Endodermal cell (in vitro differentiated cells): ENCODE measurements at regions not wholly inside any gene's neighbourhood (a gene's known extent, or its start where the extent isn't known, plus 50 kb on each side); places are given as distances from the start of the nearest gene placed in this dataset.

ENCODE experiments used
- DNase-seq: peaks from one replicate; pipeline ENCODE4 v3.0.0-alpha.2; 2017
- H3K27ac ChIP-seq: 2 replicates; pipeline ENCODE4 v1.5.1; 2013; ENCODE audit warnings: mild to moderate bottlenecking, low read depth, low read length, moderate library complexity
- H3K27me3 ChIP-seq: 2 replicates; pipeline ENCODE4 v1.6.1; 2013; ENCODE audit warnings: mild to moderate bottlenecking, low read length, moderate library complexity; ENCODE audit not compliant: insufficient read depth, control insufficient read depth, poor library complexity, severe bottlenecking
- H3K36me3 ChIP-seq: 2 replicates; pipeline ENCODE4 v1.7.0; 2013; ENCODE audit warnings: mild to moderate bottlenecking, low read length, moderate library complexity; ENCODE audit not compliant: control insufficient read depth, insufficient read depth
- H3K4me1 ChIP-seq: one replicate; pipeline ENCODE4 v1.7.0; 2013; ENCODE audit warnings: low read length; ENCODE audit not compliant: control insufficient read depth, insufficient read depth
- H3K4me3 ChIP-seq: 2 replicates; pipeline ENCODE4 v1.5.1; 2013; ENCODE audit warnings: mild to moderate bottlenecking, low read length, moderate library complexity
- H3K9ac ChIP-seq: 2 replicates; pipeline ENCODE4 v1.6.1; 2013; ENCODE audit warnings: mild to moderate bottlenecking, low read length, moderate library complexity; ENCODE audit not compliant: poor library complexity, severe bottlenecking; ENCODE audit errors: extremely low read depth
- H3K9me3 ChIP-seq: 2 replicates; pipeline ENCODE4 v1.6.1; 2013; ENCODE audit warnings: mild to moderate bottlenecking, low read length, moderate library complexity; ENCODE audit not compliant: control insufficient read depth
- H3K27ac Mint-ChIP-seq: 2 replicates; pipeline ENCODE4 v1.8.0; 2020; ENCODE audit warnings: mixed read lengths
- H3K27me3 Mint-ChIP-seq: 2 replicates; pipeline ENCODE4 v1.8.0; 2021; ENCODE audit warnings: mild to moderate bottlenecking, mixed read lengths; ENCODE audit not compliant: insufficient read depth
- H3K36me3 Mint-ChIP-seq: 2 replicates; pipeline ENCODE4 v1.8.0; 2020; ENCODE audit warnings: low read depth, mixed read lengths
- H3K4me1 Mint-ChIP-seq: 2 replicates; pipeline ENCODE4 v1.8.0; 2020; ENCODE audit warnings: mixed read lengths
- H3K4me3 Mint-ChIP-seq: 2 replicates; pipeline ENCODE4 v1.8.0; 2020; ENCODE audit warnings: mild to moderate bottlenecking, moderate library complexity, mixed read lengths
- H3K9me3 Mint-ChIP-seq: 2 replicates; pipeline ENCODE4 v1.8.0; 2020; ENCODE audit warnings: mild to moderate bottlenecking, mixed read lengths
- WGBS, 2 experiments: methylation state at CpG; one replicate each; pipeline versions ENCODE4 v1.1.5 to v1.1.7; 2013; ENCODE audit warnings: missing lambda C conversion rate in 2 of 2, mixed read lengths in 1 of 2; ENCODE audit not compliant: insufficient coverage in 1 of 2, insufficient read length in 1 of 2; 5-methylcytosine and 5-hydroxymethylcytosine counted together
- TF ChIP-seq, protein P1 (sequence below): fragments of 200-600 bp; sonication (generic); conservative IDR thresholded peaks from 2 replicates; pipeline ENCODE4 v1.5.0; 2021; ENCODE audit warnings: antibody characterized with exemption, mild to moderate bottlenecking

DNA sequence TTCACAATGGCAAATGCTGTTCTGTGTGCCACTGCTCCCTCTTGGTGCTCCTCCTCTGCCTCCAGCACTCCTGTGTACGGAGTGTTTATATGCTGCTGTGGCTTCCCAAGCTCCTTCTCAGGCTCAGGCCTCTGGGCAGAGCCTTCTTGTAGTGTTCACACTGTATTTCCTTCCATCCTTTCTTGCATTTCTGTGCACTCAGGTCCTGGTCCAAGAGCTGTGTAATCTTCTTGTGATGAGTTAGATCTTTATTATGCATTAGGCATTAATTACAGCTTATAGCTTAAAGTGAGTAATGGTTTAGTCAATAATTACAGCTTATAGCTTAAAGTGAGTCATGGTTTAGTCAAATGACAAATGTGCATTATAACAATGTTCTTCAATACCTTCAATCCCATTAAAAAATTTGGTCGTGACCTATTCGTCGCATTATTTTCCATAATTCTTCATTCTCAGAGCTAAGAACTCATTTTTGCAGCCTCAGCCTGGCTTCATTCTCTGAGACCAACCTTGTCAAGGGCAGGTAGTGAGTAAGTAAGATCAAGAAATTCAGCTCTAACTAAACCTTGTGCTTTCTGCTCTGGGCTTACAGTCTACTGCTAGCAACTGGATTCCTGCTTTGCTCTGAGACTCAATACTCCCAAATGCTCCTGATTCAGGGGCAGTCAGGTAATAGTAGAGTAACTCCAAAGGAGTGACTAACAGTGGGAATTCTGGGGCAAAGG lies 154.5 kb upstream of the SPAG17 start:
- WGBS, 2 experiments, result 62 to 78% methylated on average over 3 to 4 of the region's 4 CpGs
- H3K4me1 Mint-ChIP-seq, result no peaks in the 10 kb centered on the region
- no peak overlapping the region for H3K4me3 ChIP-seq
- no peaks in the 10 kb centered on the region for H3K27me3 Mint-ChIP-seq
- no peaks in the 10 kb centered on the region for H3K27me3 ChIP-seq
- H3K4me1 ChIP-seq, result no peaks in the 10 kb centered on the region
- H3K27ac ChIP-seq, result no peak overlapping the region
- no peaks in the 10 kb centered on the region for H3K36me3 Mint-ChIP-seq
- H3K27ac Mint-ChIP-seq, result no peak overlapping the region
- no peaks in the 10 kb centered on the region for H3K9me3 Mint-ChIP-seq
- no peak overlapping the region for H3K9ac ChIP-seq
- H3K4me3 Mint-ChIP-seq, result no peak overlapping the region
- DNase-seq, result no peak
- H3K36me3 ChIP-seq, result no peaks in the 10 kb centered on the region
- TF ChIP-seq, protein P1, sequence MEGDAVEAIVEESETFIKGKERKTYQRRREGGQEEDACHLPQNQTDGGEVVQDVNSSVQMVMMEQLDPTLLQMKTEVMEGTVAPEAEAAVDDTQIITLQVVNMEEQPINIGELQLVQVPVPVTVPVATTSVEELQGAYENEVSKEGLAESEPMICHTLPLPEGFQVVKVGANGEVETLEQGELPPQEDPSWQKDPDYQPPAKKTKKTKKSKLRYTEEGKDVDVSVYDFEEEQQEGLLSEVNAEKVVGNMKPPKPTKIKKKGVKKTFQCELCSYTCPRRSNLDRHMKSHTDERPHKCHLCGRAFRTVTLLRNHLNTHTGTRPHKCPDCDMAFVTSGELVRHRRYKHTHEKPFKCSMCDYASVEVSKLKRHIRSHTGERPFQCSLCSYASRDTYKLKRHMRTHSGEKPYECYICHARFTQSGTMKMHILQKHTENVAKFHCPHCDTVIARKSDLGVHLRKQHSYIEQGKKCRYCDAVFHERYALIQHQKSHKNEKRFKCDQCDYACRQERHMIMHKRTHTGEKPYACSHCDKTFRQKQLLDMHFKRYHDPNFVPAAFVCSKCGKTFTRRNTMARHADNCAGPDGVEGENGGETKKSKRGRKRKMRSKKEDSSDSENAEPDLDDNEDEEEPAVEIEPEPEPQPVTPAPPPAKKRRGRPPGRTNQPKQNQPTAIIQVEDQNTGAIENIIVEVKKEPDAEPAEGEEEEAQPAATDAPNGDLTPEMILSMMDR, result no peak
- H3K9me3 ChIP-seq, result no peaks in the 10 kb centered on the region

DNA sequence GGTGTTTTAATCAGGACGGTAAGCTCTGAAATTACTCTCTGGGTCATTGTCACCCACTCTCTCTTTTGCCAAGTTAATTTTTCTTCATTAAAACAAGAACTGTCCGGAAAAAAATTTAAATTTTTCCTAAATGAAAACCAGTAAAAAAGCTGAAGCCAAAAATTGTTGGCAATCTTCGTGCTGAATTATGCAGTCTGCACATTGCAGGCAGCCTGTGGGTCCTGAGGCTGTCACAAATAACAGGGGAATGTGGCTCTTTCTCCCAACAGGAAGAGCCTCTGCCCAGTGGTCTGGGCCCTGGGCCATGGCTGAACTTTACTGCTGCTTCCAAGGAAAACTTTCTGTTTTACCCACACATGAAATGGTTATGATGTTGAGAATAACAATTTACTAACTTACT lies 153.9 kb upstream of the SPAG17 start:
- Mint-ChIP-seq H3K9me3 (no peaks in the 10 kb centered on the region), H3K4me3 (no peak overlapping the region), H3K36me3 (no peaks in the 10 kb centered on the region), H3K27ac (no peak overlapping the region), H3K27me3 (no peaks in the 10 kb centered on the region), H3K4me1 (no peaks in the 10 kb centered on the region)
- H3K9ac ChIP-seq, result no peak overlapping the region
- no peaks in the 10 kb centered on the region for H3K9me3 ChIP-seq
- no peaks in the 10 kb centered on the region for H3K4me1 ChIP-seq
- H3K27me3 ChIP-seq, result no peaks in the 10 kb centered on the region
- no peaks in the 10 kb centered on the region for H3K36me3 ChIP-seq
- DNase-seq, result no peak
- TF ChIP-seq, protein P1, result no peak
- WGBS, 2 experiments, result 86 to 90% methylated on average over 2 to 3 of the region's 3 CpGs
- no peak overlapping the region for H3K4me3 ChIP-seq
- H3K27ac ChIP-seq, result no peak overlapping the region

DNA sequence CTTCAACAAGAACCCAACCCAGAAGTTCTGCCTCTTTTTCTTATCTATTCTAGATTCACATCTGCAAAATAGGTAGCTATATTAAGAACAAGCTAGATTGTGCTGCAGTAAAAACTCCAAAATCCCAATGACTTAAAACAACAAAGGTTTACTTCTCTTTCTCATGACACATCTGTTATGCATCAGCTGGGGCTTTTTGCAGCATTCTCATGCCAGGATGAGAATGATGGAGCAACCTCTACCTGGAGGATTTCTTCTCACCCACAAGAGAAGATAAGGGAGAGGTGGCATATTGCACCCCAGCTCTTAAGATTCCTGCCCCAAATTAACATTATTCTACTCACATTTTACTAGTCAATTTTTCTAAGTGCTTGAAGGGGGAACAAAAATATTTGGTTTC lies 152.3 kb upstream of the SPAG17 start:
- Histone ChIP-seq H3K36me3 (no peaks in the 10 kb centered on the region), H3K27me3 (no peaks in the 10 kb centered on the region), H3K4me3 (no peak overlapping the region), H3K9me3 (no peaks in the 10 kb centered on the region), H3K4me1 (no peaks in the 10 kb centered on the region), H3K9ac (no peak overlapping the region), H3K27ac (no peak overlapping the region)
- H3K27me3 Mint-ChIP-seq, result no peaks in the 10 kb centered on the region
- H3K36me3 Mint-ChIP-seq, result no peaks in the 10 kb centered on the region
- no peaks in the 10 kb centered on the region for H3K9me3 Mint-ChIP-seq
- H3K4me1 Mint-ChIP-seq, result no peaks in the 10 kb centered on the region
- no peak overlapping the region for H3K27ac Mint-ChIP-seq
- no peak overlapping the region for H3K4me3 Mint-ChIP-seq
- DNase-seq, result no peak
- TF ChIP-seq, protein P1, result no peak
